ENCODE measurements at regions not wholly inside any gene's neighbourhood (a gene's known extent, or its start where the extent isn't known, plus 50 kb on each side); places are given as distances from the start of the nearest gene placed in this dataset.

DNA sequence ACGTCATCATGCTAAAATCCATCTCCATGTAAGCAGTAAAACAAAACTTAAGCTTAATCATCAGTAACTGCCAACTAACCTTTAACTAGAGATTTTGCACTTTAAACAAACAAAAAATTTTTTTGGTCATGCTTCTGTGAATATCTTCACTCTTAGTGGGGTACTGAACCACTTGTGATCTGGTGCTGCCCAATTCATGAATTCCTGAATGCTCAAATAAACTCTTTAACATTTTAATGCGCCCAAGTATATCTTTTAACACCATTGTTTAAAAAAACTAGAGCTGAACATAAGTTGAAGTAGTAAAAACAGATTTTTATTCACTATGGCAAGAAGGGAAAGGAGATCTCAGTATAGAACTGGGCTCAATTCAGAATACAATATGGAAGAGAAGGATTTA is 196.9 kb upstream of the USP24 start:
- Histone ChIP-seq H3K9me3 (no peaks in the 10 kb centered on the region), H3K4me1 (ENCODE audit: insufficient read depth) (no peaks in the 10 kb centered on the region), H3K27ac (no peak overlapping the region), H3K27me3 (no peaks in the 10 kb centered on the region), H3K4me3 (no peak overlapping the region), H3K36me3 (no peaks in the 10 kb centered on the region)
- DNase-seq, result no peak
- TF ChIP-seq, protein P1, sequence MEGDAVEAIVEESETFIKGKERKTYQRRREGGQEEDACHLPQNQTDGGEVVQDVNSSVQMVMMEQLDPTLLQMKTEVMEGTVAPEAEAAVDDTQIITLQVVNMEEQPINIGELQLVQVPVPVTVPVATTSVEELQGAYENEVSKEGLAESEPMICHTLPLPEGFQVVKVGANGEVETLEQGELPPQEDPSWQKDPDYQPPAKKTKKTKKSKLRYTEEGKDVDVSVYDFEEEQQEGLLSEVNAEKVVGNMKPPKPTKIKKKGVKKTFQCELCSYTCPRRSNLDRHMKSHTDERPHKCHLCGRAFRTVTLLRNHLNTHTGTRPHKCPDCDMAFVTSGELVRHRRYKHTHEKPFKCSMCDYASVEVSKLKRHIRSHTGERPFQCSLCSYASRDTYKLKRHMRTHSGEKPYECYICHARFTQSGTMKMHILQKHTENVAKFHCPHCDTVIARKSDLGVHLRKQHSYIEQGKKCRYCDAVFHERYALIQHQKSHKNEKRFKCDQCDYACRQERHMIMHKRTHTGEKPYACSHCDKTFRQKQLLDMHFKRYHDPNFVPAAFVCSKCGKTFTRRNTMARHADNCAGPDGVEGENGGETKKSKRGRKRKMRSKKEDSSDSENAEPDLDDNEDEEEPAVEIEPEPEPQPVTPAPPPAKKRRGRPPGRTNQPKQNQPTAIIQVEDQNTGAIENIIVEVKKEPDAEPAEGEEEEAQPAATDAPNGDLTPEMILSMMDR (IDR thresholded peaks at IDR 0.05), result no peak
- TF ChIP-seq EP300 (IDR thresholded peaks at IDR 0.05) (no peak), POLR2A (IDR thresholded peaks at IDR 0.05) (no peak)
- 85 to 92% (median 92%) methylated on average over 2 of the region's 2 CpGs for WGBS, 3 donors
- intact Hi-C loops (cut with DNase I), result no loop called here

DNA sequence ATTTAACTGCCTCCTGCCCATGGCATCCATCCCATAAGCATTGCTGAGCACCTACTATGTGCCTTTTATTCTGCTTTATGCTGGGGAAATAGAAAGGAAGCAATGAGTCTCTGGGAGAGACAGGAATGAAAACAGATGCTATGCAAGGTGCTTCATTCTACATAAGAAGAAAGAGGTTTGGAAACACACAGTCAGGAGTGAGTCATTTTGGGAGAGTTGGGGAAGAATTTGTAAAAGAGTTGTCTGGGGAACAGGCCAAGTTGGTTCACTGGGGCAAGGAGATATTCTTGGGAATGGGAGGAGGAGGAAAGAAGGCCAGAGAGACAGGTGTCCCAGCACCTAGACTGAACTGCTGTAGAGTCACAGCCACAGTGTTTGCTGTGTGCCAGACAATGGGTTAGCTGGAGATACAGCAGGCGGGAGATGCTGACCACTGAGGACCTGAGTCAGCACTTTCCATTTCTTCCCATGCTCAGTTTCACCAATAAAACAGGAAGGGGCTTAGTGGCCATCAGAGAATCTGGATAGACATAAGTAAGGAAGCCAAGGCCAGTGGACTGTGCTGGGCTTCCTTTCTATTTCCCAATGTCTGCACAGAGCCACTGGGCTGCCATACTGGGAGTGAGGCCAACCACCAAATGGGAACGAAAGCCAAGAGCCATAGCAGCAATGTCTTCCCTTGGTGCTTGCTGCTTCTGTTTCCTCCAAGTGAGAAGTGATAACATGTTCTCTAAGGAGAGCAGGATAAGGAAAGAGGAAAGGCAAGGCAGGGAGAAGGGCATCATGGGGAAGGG is 187.7 kb upstream of the USP24 start:
- no peak overlapping the region for H3K27ac ChIP-seq
- TF ChIP-seq POLR2A (IDR thresholded peaks at IDR 0.05) (no peak), EP300 (IDR thresholded peaks at IDR 0.05) (no peak)
- TF ChIP-seq, protein P1 (IDR thresholded peaks at IDR 0.05), result no peak
- intact Hi-C loops (cut with DNase I), result no loop called here
- no peaks in the 10 kb centered on the region for H3K4me1 ChIP-seq (ENCODE audit: insufficient read depth)
- WGBS, 3 donors, result 86 to 96% (median 89%) methylated on average over 2 of the region's 2 CpGs
- H3K9me3 ChIP-seq, result no peaks in the 10 kb centered on the region
- H3K4me3 ChIP-seq, result no peak overlapping the region
- no peak for DNase-seq
- H3K27me3 ChIP-seq, result no peaks in the 10 kb centered on the region
- no peaks in the 10 kb centered on the region for H3K36me3 ChIP-seq

DNA sequence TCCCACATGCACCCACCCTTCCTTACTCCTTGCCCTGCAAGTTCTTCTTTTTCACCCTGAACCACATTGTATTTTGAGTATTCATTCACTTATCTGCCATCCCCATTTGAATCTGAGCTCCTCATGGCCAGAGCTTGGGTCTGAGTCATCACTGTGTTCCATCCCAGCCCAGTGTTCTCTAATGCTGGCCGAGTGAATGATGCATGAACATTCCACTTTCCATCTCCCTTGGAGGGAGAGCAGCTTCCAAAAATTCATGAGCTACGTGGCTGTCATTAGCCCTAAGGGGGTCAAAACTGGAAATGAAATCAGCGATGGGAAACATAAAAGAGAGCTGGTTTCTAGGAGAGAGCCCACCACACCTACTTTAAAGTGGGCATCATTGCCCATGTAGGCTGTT is 187.0 kb upstream of the USP24 start:
- Histone ChIP-seq H3K9me3 (no peaks in the 10 kb centered on the region), H3K27me3 (no peaks in the 10 kb centered on the region), H3K4me3 (no peak overlapping the region), H3K4me1 (ENCODE audit: insufficient read depth) (no peaks in the 10 kb centered on the region), H3K36me3 (no peaks in the 10 kb centered on the region), H3K27ac (no peak overlapping the region)
- no peak for DNase-seq
- intact Hi-C loops (cut with DNase I), result no loop called here
- no peak for TF ChIP-seq EP300 (IDR thresholded peaks at IDR 0.05)
- TF ChIP-seq, protein P1 (IDR thresholded peaks at IDR 0.05), result no peak
- TF ChIP-seq POLR2A (IDR thresholded peaks at IDR 0.05), result no peak
- WGBS, 3 donors, result 63 to 77% (median 70%) methylated on average over 3 of the region's 3 CpGs

DNA sequence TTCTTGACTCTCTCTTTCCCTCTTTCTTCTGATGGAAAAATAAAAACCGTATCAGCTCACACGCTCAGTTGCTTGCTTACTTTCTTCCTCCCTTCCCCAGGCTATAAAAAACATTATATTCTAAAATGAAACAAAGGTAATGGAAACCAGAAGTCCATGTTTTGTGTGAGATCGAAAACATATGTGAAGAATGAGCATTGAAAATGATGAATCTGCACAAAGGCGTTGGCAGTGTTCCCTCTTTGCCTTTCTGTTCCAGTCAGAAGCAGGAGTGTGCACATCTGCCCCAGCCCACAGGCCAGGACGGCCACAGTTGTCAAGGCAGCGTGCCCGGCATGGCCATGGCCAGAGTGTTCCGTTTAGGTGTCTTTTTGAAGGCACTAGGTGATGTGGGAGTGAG is 185.3 kb upstream of the USP24 start:
- no peak for DNase-seq
- TF ChIP-seq, protein P1 (IDR thresholded peaks at IDR 0.05), result no peak
- TF ChIP-seq POLR2A (IDR thresholded peaks at IDR 0.05) (no peak), EP300 (IDR thresholded peaks at IDR 0.05) (no peak)
- Histone ChIP-seq H3K4me3 (no peak overlapping the region), H3K4me1 (ENCODE audit: insufficient read depth) (no peaks in the 10 kb centered on the region), H3K27me3 (no peaks in the 10 kb centered on the region), H3K36me3 (no peaks in the 10 kb centered on the region), H3K9me3 (no peaks in the 10 kb centered on the region), H3K27ac (no peak overlapping the region)
- WGBS, 3 donors, result 43 to 57% (median 51%) methylated on average over 8 of the region's 8 CpGs
- intact Hi-C loops (cut with DNase I), result no loop called here

Measured in ovary (tissue), 7 donors.